Loucy (cell line): ENCODE measurements at regions not wholly inside any gene's neighbourhood (a gene's known extent, or its start where the extent isn't known, plus 50 kb on each side); places are given as distances from the start of the nearest gene placed in this dataset.

Experiments
- H2AFZ ChIP-seq: fragments of 200-600 bp; sonication (generic); 2 replicates; pipeline ENCODE4 v1.6.0; 2016; ENCODE audit warnings: antibody characterized with exemption, mild to moderate bottlenecking, low read length, moderate library complexity
- H3F3A ChIP-seq: fragments of 200-600 bp; 2 replicates; pipeline ENCODE4 v1.6.0; 2016; ENCODE audit warnings: antibody characterized with exemption, low read depth, mild to moderate bottlenecking
- H3K27me3 ChIP-seq: fragments of 200-600 bp; sonication (generic); 2 replicates; pipeline ENCODE4 v1.6.1; 2014; ENCODE audit warnings: low read length, mild to moderate bottlenecking; ENCODE audit not compliant: insufficient read depth, poor library complexity, severe bottlenecking
- H3K36me3 ChIP-seq: fragments of 200-600 bp; sonication (generic); 2 replicates; pipeline ENCODE4 v1.6.1; 2016; ENCODE audit warnings: low read length; ENCODE audit not compliant: insufficient read depth
- H3K4me1 ChIP-seq: fragments of 200-600 bp; sonication (generic); 2 replicates; pipeline ENCODE4 v1.5.1; 2014; ENCODE audit warnings: low read length, mild to moderate bottlenecking; ENCODE audit not compliant: insufficient read depth, poor library complexity, severe bottlenecking
- H3K4me2 ChIP-seq: fragments of 200-600 bp; sonication (generic); 2 replicates; pipeline ENCODE4 v1.6.0; 2014; ENCODE audit warnings: antibody characterized with exemption, low read length, low read depth, mild to moderate bottlenecking; ENCODE audit not compliant: poor library complexity, severe bottlenecking
- H3K4me3 ChIP-seq: fragments of 200-600 bp; sonication (generic); 2 replicates; pipeline ENCODE4 v1.5.1; 2014; ENCODE audit warnings: low read length, mild to moderate bottlenecking, mixed read lengths; ENCODE audit not compliant: poor library complexity, severe bottlenecking
- H3K79me2 ChIP-seq: fragments of 200-600 bp; sonication (generic); 2 replicates; pipeline ENCODE4 v1.6.1; 2014; ENCODE audit warnings: low read length; ENCODE audit not compliant: insufficient read depth
- H3K9ac ChIP-seq: fragments of 200-600 bp; sonication (generic); 2 replicates; pipeline ENCODE4 v1.6.0; 2014; ENCODE audit warnings: mild to moderate bottlenecking, low read depth, low read length, moderate library complexity; ENCODE audit not compliant: poor library complexity, severe bottlenecking
- H3K9me2 ChIP-seq: fragments of 200-600 bp; sonication (generic); replicated peaks from 2 replicates; pipeline ENCODE4 v1.6.1; 2016; ENCODE audit warnings: low read depth, low read length, mixed read lengths
- H3K9me3 ChIP-seq: fragments of 200-600 bp; sonication (generic); 2 replicates; pipeline ENCODE4 v1.6.1; 2014; ENCODE audit warnings: mild to moderate bottlenecking, antibody characterized with exemption, low read length, low read depth; ENCODE audit not compliant: insufficient read depth
- H4K20me1 ChIP-seq: fragments of 200-600 bp; sonication (generic); 2 replicates; pipeline ENCODE4 v1.6.0; 2014; ENCODE audit warnings: antibody characterized with exemption, low read length, mild to moderate bottlenecking; ENCODE audit not compliant: insufficient read depth, poor library complexity, severe bottlenecking
- EZH2phosphoT487 ChIP-seq: fragments of 200-600 bp; IDR thresholded peaks from 2 replicates; pipeline ENCODE4 v1.6.1; 2018; ENCODE audit warnings: antibody characterized with exemption, mild to moderate bottlenecking, moderate library complexity, borderline replicate concordance
- TF ChIP-seq, protein P1 (sequence below): fragments of 200-600 bp; sonication (generic); conservative IDR thresholded peaks from 2 replicates; pipeline ENCODE4 v1.5.1; 2014; ENCODE audit warnings: mild to moderate bottlenecking, antibody characterized with exemption, low read length

- Histone ChIP-seq H3K36me3 (no peaks in the 10 kb centered on the region), H3K4me3 (peak overlapping the region; percentile 87), H3F3A (peaks cover 6% of the 10 kb centered on the region), H3K9ac (peak overlapping the region; percentile 83), H3K79me2 (peaks cover 97% of the 10 kb centered on the region), H3K9me3 (no peaks in the 10 kb centered on the region), H3K27me3 (peaks cover 19% of the 10 kb centered on the region), H2AFZ (peak overlapping the region; percentile 76), H3K4me1 (peaks cover 50% of the 10 kb centered on the region), H4K20me1 (peaks cover 76% of the 10 kb centered on the region), H3K9me2 (no peaks in the 10 kb centered on the region), H3K4me2 (peak overlapping the region; percentile 93)
- no peak for TF ChIP-seq EZH2phosphoT487
- TF ChIP-seq, protein P1, sequence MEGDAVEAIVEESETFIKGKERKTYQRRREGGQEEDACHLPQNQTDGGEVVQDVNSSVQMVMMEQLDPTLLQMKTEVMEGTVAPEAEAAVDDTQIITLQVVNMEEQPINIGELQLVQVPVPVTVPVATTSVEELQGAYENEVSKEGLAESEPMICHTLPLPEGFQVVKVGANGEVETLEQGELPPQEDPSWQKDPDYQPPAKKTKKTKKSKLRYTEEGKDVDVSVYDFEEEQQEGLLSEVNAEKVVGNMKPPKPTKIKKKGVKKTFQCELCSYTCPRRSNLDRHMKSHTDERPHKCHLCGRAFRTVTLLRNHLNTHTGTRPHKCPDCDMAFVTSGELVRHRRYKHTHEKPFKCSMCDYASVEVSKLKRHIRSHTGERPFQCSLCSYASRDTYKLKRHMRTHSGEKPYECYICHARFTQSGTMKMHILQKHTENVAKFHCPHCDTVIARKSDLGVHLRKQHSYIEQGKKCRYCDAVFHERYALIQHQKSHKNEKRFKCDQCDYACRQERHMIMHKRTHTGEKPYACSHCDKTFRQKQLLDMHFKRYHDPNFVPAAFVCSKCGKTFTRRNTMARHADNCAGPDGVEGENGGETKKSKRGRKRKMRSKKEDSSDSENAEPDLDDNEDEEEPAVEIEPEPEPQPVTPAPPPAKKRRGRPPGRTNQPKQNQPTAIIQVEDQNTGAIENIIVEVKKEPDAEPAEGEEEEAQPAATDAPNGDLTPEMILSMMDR: no peak
Observed at GRCh38 chr13:50082426-50083281, 67.4 kb downstream of the KCNRG start.

DNA sequence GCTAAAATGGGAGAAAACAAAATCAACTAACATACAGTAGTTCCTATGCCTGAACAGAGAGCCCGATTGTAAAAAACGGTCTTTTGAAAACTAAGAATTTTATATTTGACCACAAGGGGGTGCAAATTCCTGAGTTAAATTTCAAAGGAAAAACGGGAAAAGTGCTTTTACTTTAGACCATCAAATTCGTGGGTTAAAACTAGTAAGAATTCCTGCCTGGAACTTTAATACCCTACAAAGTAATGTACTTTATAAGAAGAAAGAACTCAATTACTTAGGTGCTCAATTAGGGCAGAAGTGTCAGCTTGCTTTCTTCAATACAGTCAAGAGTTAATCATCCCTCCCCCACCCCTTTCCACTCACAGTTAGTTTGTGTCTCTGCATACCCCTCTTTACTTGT is 69.8 kb downstream of the KCNRG start:
- H3K4me3 ChIP-seq: peak overlapping the region; percentile 87
- no peak for TF ChIP-seq EZH2phosphoT487
- TF ChIP-seq, protein P1: peak; percentile 86
- peaks cover 6% of the 10 kb centered on the region for H3F3A ChIP-seq
- no peaks in the 10 kb centered on the region for H3K9me3 ChIP-seq
- peaks cover 53% of the 10 kb centered on the region for H3K4me1 ChIP-seq
- no peaks in the 10 kb centered on the region for H3K36me3 ChIP-seq
- H2AFZ ChIP-seq: no peak overlapping the region
- peaks cover 72% of the 10 kb centered on the region for H4K20me1 ChIP-seq
- no peaks in the 10 kb centered on the region for H3K9me2 ChIP-seq
- peaks cover 97% of the 10 kb centered on the region for H3K79me2 ChIP-seq
- peak overlapping the region; percentile 83 for H3K9ac ChIP-seq
- H3K4me2 ChIP-seq: peak overlapping the region; percentile 93
- H3K27me3 ChIP-seq: peaks cover 14% of the 10 kb centered on the region

DNA sequence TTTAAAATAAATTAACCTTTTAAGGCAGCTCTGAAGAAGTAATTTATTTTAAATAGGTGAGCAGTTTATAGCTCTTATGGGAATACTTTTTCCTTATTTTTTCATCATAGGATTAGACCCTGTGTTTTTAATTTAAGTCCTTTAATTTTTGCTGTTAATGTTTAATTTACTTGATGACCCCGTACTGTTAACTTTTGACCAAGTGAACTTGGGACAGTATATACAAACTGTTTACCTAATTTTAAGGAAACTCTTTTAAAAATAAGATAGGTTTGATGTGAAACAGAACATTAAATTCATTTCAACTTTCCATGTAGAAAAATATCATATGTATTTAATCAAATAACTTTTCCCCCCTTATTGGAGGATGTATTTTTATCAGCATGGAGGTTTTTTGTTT is 74.4 kb downstream of the KCNRG start:
- Histone ChIP-seq H3K4me1 (peaks cover 69% of the 10 kb centered on the region), H3K4me2 (peak overlapping the region; percentile 93), H3K27me3 (no peaks in the 10 kb centered on the region), H3K9me2 (no peaks in the 10 kb centered on the region), H3K9ac (peak overlapping the region; percentile 3), H3F3A (no peaks in the 10 kb centered on the region; the same call in 1 of the 2 replicates), H3K79me2 (peaks cover 100% of the 10 kb centered on the region), H3K36me3 (0 out of 2 replicates have a peak, but pooled peaks cover 3% of the 10 kb centered on the region), H3K9me3 (no peaks in the 10 kb centered on the region), H2AFZ (no peak overlapping the region), H4K20me1 (peaks cover 64% of the 10 kb centered on the region), H3K4me3 (peak overlapping the region; percentile 36)
- TF ChIP-seq EZH2phosphoT487: no peak
- TF ChIP-seq, protein P1: no peak
